ENCODE measurements at regions not wholly inside any gene's neighbourhood (a gene's known extent, or its start where the extent isn't known, plus 50 kb on each side); places are given as distances from the start of the nearest gene placed in this dataset.

DNA sequence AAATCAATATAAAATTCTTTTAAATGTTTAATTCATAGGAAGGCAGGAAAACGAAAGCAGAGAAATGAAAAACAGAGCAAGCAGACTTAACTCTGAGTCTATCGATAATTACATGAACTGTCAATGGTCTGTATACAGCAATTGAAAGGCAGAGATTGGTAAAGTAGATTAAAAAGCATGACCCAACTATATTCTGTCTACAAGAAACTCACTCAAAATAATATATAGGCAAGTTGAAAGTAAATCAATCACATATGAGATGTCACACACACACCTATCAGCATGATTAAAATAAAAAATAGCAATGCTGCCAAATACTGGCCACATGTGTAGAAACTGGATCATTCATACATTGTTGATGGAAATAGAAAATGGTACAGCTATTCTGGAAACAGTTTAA is 136.4 kb upstream of the CYP1B1 start:
- TF ChIP-seq, protein P1, sequence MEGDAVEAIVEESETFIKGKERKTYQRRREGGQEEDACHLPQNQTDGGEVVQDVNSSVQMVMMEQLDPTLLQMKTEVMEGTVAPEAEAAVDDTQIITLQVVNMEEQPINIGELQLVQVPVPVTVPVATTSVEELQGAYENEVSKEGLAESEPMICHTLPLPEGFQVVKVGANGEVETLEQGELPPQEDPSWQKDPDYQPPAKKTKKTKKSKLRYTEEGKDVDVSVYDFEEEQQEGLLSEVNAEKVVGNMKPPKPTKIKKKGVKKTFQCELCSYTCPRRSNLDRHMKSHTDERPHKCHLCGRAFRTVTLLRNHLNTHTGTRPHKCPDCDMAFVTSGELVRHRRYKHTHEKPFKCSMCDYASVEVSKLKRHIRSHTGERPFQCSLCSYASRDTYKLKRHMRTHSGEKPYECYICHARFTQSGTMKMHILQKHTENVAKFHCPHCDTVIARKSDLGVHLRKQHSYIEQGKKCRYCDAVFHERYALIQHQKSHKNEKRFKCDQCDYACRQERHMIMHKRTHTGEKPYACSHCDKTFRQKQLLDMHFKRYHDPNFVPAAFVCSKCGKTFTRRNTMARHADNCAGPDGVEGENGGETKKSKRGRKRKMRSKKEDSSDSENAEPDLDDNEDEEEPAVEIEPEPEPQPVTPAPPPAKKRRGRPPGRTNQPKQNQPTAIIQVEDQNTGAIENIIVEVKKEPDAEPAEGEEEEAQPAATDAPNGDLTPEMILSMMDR (IDR thresholded peaks at IDR 0.05) = no peak
- TF ChIP-seq POLR2A (IDR thresholded peaks at IDR 0.05) = no peak
